GM23338 (cell line): ENCODE measurements at regions not wholly inside any gene's neighbourhood (a gene's known extent, or its start where the extent isn't known, plus 50 kb on each side); places are given as distances from the start of the nearest gene placed in this dataset.

ENCODE experiments used
- ATAC-seq: fragments of 200-7000 bp; cut with Tn5 transposase; 3 replicates; pipeline ENCODE4 v1.9.1; 2020
- DNase-seq: peaks from one replicate; pipeline ENCODE4 v3.0.0-alpha.2; 2015; ENCODE audit warnings: low spot score
- H2AFZ ChIP-seq: fragments of 200-600 bp; sonication (generic); 2 replicates; pipeline ENCODE4 v1.8.0; 2016; ENCODE audit warnings: antibody characterized with exemption, mild to moderate bottlenecking, moderate library complexity
- H3F3A ChIP-seq: fragments of 200-600 bp; sonication (generic); replicated peaks from 2 replicates; pipeline ENCODE4 v1.8.0; 2017; ENCODE audit warnings: antibody characterized with exemption, mixed run types, low read depth
- H3K27ac ChIP-seq: fragments of 200-600 bp; sonication (generic); 2 replicates; pipeline ENCODE4 v1.6.1; 2016; ENCODE audit warnings: low read depth
- H3K27me3 ChIP-seq: fragments of 200-600 bp; sonication (generic); 2 replicates; pipeline ENCODE4 v1.8.0; 2016; ENCODE audit warnings: mild to moderate bottlenecking, mixed run types, moderate library complexity; ENCODE audit not compliant: insufficient read depth
- H3K36me3 ChIP-seq: fragments of 200-600 bp; sonication (generic); 2 replicates; pipeline ENCODE4 v1.8.0; 2016; ENCODE audit warnings: mild to moderate bottlenecking; ENCODE audit not compliant: insufficient read depth
- H3K4me1 ChIP-seq: fragments of 200-600 bp; sonication (generic); 2 replicates; pipeline ENCODE4 v1.8.0; 2016; ENCODE audit warnings: mild to moderate bottlenecking, moderate library complexity; ENCODE audit not compliant: insufficient read depth
- H3K4me2 ChIP-seq: fragments of 200-600 bp; sonication (generic); 2 replicates; pipeline ENCODE4 v1.7.1; 2017; ENCODE audit warnings: mixed run types
- H3K4me3 ChIP-seq: fragments of 200-600 bp; sonication (generic); 2 replicates; pipeline ENCODE4 v1.6.1; 2016; ENCODE audit warnings: mixed run types
- H3K79me2 ChIP-seq: fragments of 200-600 bp; sonication (generic); replicated peaks from 2 replicates; pipeline ENCODE4 v1.8.0; 2017; ENCODE audit warnings: mild to moderate bottlenecking; ENCODE audit not compliant: insufficient read depth
- H3K9me2 ChIP-seq: fragments of 200-600 bp; sonication (generic); 2 replicates; pipeline ENCODE4 v1.8.0; 2017; ENCODE audit not compliant: insufficient read depth
- H4K20me1 ChIP-seq: fragments of 200-600 bp; sonication (generic); replicated peaks from 2 replicates; pipeline ENCODE4 v1.8.0; 2017; ENCODE audit warnings: mild to moderate bottlenecking; ENCODE audit not compliant: insufficient read depth
- H3K27ac Mint-ChIP-seq: 2 replicates; pipeline ENCODE4 v1.8.0; 2020; ENCODE audit warnings: inconsistent platforms, mild to moderate bottlenecking, moderate library complexity, mixed read lengths
- H3K27me3 Mint-ChIP-seq: 3 replicates; pipeline ENCODE4 v1.8.0; 2022; ENCODE audit warnings: low read depth, mild to moderate bottlenecking, moderate library complexity, mixed read lengths, inconsistent platforms; ENCODE audit not compliant: insufficient read depth, poor library complexity
- H3K36me3 Mint-ChIP-seq: 3 replicates; pipeline ENCODE4 v1.8.0; 2021; ENCODE audit warnings: low read depth, mild to moderate bottlenecking, inconsistent platforms, moderate library complexity, mixed read lengths
- H3K4me1 Mint-ChIP-seq: 3 replicates; pipeline ENCODE4 v1.8.0; 2020; ENCODE audit warnings: mild to moderate bottlenecking, inconsistent platforms, mixed read lengths
- H3K4me3 Mint-ChIP-seq: 3 replicates; pipeline ENCODE4 v1.8.0; 2021; ENCODE audit warnings: moderate library complexity, mild to moderate bottlenecking, inconsistent platforms, mixed read lengths
- H3K9me3 Mint-ChIP-seq: 3 replicates; pipeline ENCODE4 v1.8.0; 2020; ENCODE audit warnings: moderate library complexity, mild to moderate bottlenecking, inconsistent platforms, mixed read lengths
- CREB1 ChIP-seq: fragments of 250-450 bp; sonication (Bioruptor Pico); IDR thresholded peaks from 2 replicates; pipeline ENCODE4 v1.5.0; 2020; ENCODE audit warnings: low read depth, mild to moderate bottlenecking, moderate library complexity
- ETS1 ChIP-seq: IDR thresholded peaks from 2 replicates; pipeline ENCODE4 v1.6.1; 2016; ENCODE audit warnings: antibody characterized with exemption
- EZH2 ChIP-seq: fragments of 200-600 bp; sonication (generic); IDR thresholded peaks from one replicate; pipeline ENCODE4 v1.8.0; 2017; ENCODE audit warnings: antibody characterized with exemption, mild to moderate bottlenecking, low read depth; ENCODE audit not compliant: unreplicated experiment
- EZH2phosphoT487 ChIP-seq: fragments of 200-600 bp; sonication (generic); IDR thresholded peaks from one replicate; pipeline ENCODE4 v1.8.1; 2018; ENCODE audit warnings: antibody characterized with exemption; ENCODE audit not compliant: unreplicated experiment
- JUNB ChIP-seq: IDR thresholded peaks from one replicate; pipeline ENCODE4 v1.6.1; 2016; ENCODE audit warnings: antibody characterized with exemption; ENCODE audit not compliant: unreplicated experiment
- POLR2AphosphoS5 ChIP-seq: IDR thresholded peaks from 2 replicates; pipeline ENCODE4 v1.6.1; 2016; ENCODE audit warnings: antibody characterized with exemption, low read depth
- STAT1 ChIP-seq: IDR thresholded peaks from one replicate; pipeline ENCODE4 v1.6.1; 2016; ENCODE audit warnings: antibody characterized with exemption; ENCODE audit not compliant: unreplicated experiment
- ZNF114 ChIP-seq: fragments of 250-450 bp; sonication (Bioruptor Pico); IDR thresholded peaks from 2 replicates; pipeline ENCODE4 v1.5.0; 2020; ENCODE audit warnings: mild to moderate bottlenecking, moderate library complexity
- ZNF331 ChIP-seq: fragments of 250-450 bp; sonication (Bioruptor Pico); IDR thresholded peaks from 2 replicates; pipeline ENCODE4 v1.5.0; 2020; ENCODE audit warnings: low read depth, mild to moderate bottlenecking, moderate library complexity
- TF ChIP-seq, protein P1 (sequence below), 2 experiments: fragments of 200-600 bp in 1 of 2; sonication (generic) in 1 of 2; conservative IDR thresholded peaks; 2 replicates each; pipeline versions ENCODE4 v1.5.1 to v1.6.1; 2016 to 2017; ENCODE audit warnings: antibody characterized with exemption in 2 of 2, low read depth in 2 of 2, mild to moderate bottlenecking in 2 of 2, moderate library complexity in 1 of 2

DNA sequence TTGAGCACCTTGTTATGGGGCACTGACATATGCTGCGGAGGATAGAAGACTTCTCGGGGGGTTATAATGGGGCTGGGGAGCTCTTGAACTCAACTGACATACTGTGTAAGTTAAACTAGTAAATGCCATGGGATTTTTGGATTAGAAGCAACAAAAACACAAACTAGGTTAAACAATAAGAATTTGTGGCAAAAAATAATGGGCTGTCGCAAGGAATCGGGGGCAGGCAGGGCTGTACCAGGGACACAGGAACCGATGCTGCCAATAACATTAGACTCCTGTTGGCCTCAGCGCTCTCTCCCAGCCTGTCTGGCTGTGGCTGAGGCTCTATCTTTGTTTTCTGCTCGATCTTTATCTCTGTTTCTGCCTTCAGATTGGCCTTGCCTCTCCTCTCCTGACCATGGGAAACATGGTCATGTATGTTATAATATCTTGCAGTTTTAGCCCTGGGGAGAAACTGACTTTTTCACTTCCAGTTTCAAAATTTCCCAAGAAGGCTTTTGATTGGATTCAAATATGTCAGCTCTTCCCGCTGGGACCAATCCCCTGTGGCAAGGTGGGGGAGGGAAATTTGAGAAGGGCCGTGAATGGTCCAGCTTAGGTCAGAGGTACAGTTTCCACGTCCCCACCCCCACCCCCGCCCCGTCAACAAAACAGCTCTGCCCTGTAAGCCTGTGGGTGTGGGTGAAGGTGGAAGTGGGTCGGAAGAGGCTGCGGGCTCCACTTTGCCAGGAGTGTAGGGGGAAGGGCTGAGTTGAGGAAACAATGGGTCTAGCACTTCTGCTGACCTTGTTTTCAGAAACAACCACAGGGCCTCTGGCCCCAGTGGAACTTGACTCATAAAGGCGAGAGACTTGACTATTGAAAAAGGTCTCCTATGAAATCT is 161.1 kb upstream of the TBL1XR1 start:
- peak; percentile 60 for DNase-seq
- H3K36me3 Mint-ChIP-seq = no peaks in the 10 kb centered on the region
- no peaks in the 10 kb centered on the region for H4K20me1 ChIP-seq
- peak; percentile 27 for ATAC-seq
- H3K79me2 ChIP-seq = no peaks in the 10 kb centered on the region
- H3K4me2 ChIP-seq = peak overlapping the region; percentile 86
- H2AFZ ChIP-seq = peak overlapping the region; percentile 88
- H3K27me3 ChIP-seq = no peaks in the 10 kb centered on the region
- peak overlapping the region; percentile 64 for H3K4me3 ChIP-seq
- TF ChIP-seq, protein P1, sequence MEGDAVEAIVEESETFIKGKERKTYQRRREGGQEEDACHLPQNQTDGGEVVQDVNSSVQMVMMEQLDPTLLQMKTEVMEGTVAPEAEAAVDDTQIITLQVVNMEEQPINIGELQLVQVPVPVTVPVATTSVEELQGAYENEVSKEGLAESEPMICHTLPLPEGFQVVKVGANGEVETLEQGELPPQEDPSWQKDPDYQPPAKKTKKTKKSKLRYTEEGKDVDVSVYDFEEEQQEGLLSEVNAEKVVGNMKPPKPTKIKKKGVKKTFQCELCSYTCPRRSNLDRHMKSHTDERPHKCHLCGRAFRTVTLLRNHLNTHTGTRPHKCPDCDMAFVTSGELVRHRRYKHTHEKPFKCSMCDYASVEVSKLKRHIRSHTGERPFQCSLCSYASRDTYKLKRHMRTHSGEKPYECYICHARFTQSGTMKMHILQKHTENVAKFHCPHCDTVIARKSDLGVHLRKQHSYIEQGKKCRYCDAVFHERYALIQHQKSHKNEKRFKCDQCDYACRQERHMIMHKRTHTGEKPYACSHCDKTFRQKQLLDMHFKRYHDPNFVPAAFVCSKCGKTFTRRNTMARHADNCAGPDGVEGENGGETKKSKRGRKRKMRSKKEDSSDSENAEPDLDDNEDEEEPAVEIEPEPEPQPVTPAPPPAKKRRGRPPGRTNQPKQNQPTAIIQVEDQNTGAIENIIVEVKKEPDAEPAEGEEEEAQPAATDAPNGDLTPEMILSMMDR (conservative IDR thresholded peaks at IDR 0.05; ENCODE audit: low read depth in 2 of 2) = no peak
- TF ChIP-seq ETS1 (no peak), ZNF331 (CRISPR knock-in tag) (0 out of 2 replicates have a peak, but pooled peaks have one; percentile 7), CREB1 (CRISPR knock-in tag) (0 out of 2 replicates have a peak, but pooled peaks have one; percentile 5), STAT1 (no peak), JUNB (no peak)
- peaks cover 9% of the 10 kb centered on the region; the same call in 1 of the 2 replicates for H3F3A ChIP-seq
- no peaks in the 10 kb centered on the region for H3K9me2 ChIP-seq
- H3K27ac ChIP-seq = peak overlapping the region; percentile 86
- peaks cover 26% of the 10 kb centered on the region for H3K27me3 Mint-ChIP-seq
- peaks cover 45% of the 10 kb centered on the region for H3K4me1 Mint-ChIP-seq
- H3K9me3 Mint-ChIP-seq = no peaks in the 10 kb centered on the region
- H3K4me3 Mint-ChIP-seq = peak overlapping the region; percentile 60
- peaks cover 25% of the 10 kb centered on the region for H3K4me1 ChIP-seq
- no peaks in the 10 kb centered on the region for H3K36me3 ChIP-seq
- peak overlapping the region; percentile 78 for H3K27ac Mint-ChIP-seq

- Histone ChIP-seq H2AFZ (peak overlapping the region; percentile 88), H3K36me3 (no peaks in the 10 kb centered on the region), H3F3A (peaks cover 9% of the 10 kb centered on the region; the same call in 1 of the 2 replicates), H3K79me2 (no peaks in the 10 kb centered on the region), H3K27me3 (no peaks in the 10 kb centered on the region), H3K27ac (peak overlapping the region; percentile 86), H3K4me2 (peak overlapping the region; percentile 86), H3K4me1 (peaks cover 25% of the 10 kb centered on the region), H3K4me3 (peak overlapping the region; percentile 64), H3K9me2 (no peaks in the 10 kb centered on the region), H4K20me1 (no peaks in the 10 kb centered on the region)
- Mint-ChIP-seq H3K27me3 (peaks cover 26% of the 10 kb centered on the region), H3K36me3 (no peaks in the 10 kb centered on the region), H3K4me1 (peaks cover 45% of the 10 kb centered on the region), H3K4me3 (peak overlapping the region; percentile 60), H3K27ac (peak overlapping the region; percentile 81), H3K9me3 (no peaks in the 10 kb centered on the region)
- DNase-seq (peak; percentile 80), ATAC-seq (peak; percentile 39)
- TF ChIP-seq, protein P1 (conservative IDR thresholded peaks at IDR 0.05; ENCODE audit: low read depth in 2 of 2) = no peak
- TF ChIP-seq ZNF114 (CRISPR knock-in tag) = no peak
- TF ChIP-seq EZH2 = no peak
- TF ChIP-seq CREB1 (CRISPR knock-in tag) = no peak
- TF ChIP-seq EZH2phosphoT487 = no peak
- TF ChIP-seq STAT1 = no peak
- TF ChIP-seq POLR2AphosphoS5 = no peak
Observed at GRCh38 chr3:177358977-177359592, 161.8 kb upstream of the TBL1XR1 start.
